ENCODE measurements at regions not wholly inside any gene's neighbourhood (a gene's known extent, or its start where the extent isn't known, plus 50 kb on each side); places are given as distances from the start of the nearest gene placed in this dataset.
A peak's percentile ranks its signal among the peaks of the same experiment; 100 is the strongest.
"Not testable (repeated sequence)": the region's sequence is repeated elsewhere in the genome, so short reads cannot be mapped to it uniquely, and the experiment has no call there.

DNA sequence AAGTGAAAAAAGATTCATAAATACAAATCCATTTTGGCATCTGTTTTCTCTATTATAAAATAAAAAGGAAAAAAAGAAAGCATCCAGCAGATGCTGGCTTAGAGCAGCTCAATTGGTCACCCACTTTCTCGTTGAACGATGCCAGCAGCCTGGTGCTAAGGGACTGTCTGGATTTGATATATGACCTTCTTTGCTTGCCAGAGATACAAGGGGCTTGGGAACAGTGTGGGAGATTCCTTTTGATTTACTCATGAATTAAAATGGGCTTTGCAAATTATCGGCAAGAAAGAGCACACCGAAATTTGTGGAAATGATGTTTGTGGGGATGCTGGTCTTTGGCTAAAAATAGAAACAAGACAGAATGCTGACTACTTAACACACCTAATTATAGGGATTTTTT is 210.3 kb upstream of the STT3B start:
- no peak overlapping the region for H2AFZ ChIP-seq
- no peaks in the 10 kb centered on the region for H3K9me3 ChIP-seq (ENCODE audit: control insufficient read depth, low read length)
- no peak overlapping the region for H3K4me2 ChIP-seq (ENCODE audit: low read length)
- no peaks in the 10 kb centered on the region for H3K4me1 ChIP-seq
- H3K79me2 ChIP-seq: no peaks in the 10 kb centered on the region
- H3K36me3 ChIP-seq (ENCODE audit: control insufficient read depth, insufficient read depth, low read length): no peaks in the 10 kb centered on the region
- no peaks in the 10 kb centered on the region for H3K27me3 ChIP-seq (ENCODE audit: control insufficient read depth, insufficient read depth, low read length)
- TF ChIP-seq, protein P1, sequence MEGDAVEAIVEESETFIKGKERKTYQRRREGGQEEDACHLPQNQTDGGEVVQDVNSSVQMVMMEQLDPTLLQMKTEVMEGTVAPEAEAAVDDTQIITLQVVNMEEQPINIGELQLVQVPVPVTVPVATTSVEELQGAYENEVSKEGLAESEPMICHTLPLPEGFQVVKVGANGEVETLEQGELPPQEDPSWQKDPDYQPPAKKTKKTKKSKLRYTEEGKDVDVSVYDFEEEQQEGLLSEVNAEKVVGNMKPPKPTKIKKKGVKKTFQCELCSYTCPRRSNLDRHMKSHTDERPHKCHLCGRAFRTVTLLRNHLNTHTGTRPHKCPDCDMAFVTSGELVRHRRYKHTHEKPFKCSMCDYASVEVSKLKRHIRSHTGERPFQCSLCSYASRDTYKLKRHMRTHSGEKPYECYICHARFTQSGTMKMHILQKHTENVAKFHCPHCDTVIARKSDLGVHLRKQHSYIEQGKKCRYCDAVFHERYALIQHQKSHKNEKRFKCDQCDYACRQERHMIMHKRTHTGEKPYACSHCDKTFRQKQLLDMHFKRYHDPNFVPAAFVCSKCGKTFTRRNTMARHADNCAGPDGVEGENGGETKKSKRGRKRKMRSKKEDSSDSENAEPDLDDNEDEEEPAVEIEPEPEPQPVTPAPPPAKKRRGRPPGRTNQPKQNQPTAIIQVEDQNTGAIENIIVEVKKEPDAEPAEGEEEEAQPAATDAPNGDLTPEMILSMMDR (IDR thresholded peaks at IDR 0.05): no peak
- H3K27ac ChIP-seq: no peak overlapping the region
- H3K9ac ChIP-seq: no peak overlapping the region
- no peak overlapping the region for H3K4me3 ChIP-seq (ENCODE audit: low read depth, low read length)

DNA sequence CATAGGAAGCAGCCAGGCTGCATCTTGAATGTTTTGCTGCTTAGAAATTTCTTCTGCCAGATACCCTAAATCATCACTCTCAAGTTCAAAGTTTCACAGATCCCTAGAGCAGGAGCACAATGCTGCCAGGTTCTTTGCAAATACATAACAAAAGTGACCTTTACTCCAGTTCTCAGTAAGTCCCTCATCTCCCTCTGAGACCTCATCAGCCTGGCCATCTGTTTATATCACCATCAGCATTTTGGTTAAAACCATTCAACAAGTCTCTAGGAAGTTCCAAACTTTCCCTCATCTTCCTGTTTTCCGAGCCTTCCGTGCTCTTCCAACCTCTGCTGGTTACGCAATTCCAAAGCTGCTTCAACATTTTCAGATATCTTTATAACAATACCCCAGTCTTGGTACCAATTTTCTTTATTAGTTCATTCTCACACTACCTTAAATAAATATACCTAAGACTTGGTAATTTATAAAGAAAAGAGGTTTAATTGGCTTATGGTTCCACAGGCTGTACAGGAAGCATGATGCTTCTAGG is 204.8 kb upstream of the STT3B start:
- not testable (repeated sequence) for H3K27ac ChIP-seq; H3K27me3 ChIP-seq (ENCODE audit: control insufficient read depth, insufficient read depth, low read length); H3K4me1 ChIP-seq; H3K79me2 ChIP-seq; H3K36me3 ChIP-seq (ENCODE audit: control insufficient read depth, insufficient read depth, low read length); H2AFZ ChIP-seq; H3K4me2 ChIP-seq (ENCODE audit: low read length); H3K4me3 ChIP-seq (ENCODE audit: low read depth, low read length); H3K9me3 ChIP-seq (ENCODE audit: control insufficient read depth, low read length); H3K9ac ChIP-seq

DNA sequence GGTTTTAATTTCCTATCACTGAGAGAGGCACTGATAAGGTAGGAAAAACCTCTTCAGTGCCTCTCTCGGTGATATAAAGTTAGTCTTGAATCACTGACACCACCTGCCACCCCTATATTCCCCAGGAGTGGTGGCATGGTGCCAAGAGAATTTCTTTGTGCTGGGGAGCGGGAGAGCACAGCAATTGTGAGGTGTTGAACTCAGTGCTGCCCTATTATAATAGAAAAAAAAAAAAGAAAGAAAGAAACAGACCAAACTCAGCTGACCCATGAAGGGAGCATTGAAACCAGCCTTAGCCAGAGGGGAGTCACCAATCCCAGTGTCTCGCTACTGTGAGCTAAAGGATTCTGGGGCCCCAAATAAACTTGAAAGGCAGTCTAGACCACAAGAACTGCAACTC is 201.4 kb upstream of the STT3B start:
- H3K4me2 ChIP-seq (ENCODE audit: low read length): no peak overlapping the region
- no peaks in the 10 kb centered on the region for H3K27me3 ChIP-seq (ENCODE audit: control insufficient read depth, insufficient read depth, low read length)

DNA sequence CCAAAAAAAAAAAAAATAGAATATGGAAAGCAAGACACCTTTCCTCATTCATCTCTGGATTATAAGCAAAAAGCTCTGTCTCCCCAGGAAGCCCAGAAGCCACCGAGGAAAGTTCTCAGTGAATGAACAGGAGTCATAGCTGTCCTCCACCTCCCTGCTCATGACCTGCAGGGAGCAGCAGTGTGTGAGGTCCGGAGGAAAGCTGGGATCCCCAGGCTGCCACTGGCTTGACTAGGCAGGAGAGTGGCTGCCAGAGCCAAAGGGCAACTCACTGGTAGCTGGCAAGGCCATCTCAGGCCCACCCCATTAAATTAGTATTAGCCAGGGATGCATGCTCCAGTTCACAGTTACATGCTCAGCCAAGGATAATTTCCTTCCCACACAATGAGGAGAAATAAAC is 191.6 kb upstream of the STT3B start:
- Histone ChIP-seq H3K4me3 (ENCODE audit: low read depth, low read length) (no peak overlapping the region), H3K27ac (no peak overlapping the region), H3K36me3 (ENCODE audit: control insufficient read depth, insufficient read depth, low read length) (no peaks in the 10 kb centered on the region), H3K9ac (no peak overlapping the region), H3K4me2 (ENCODE audit: low read length) (no peak overlapping the region), H3K79me2 (no peaks in the 10 kb centered on the region), H3K4me1 (no peaks in the 10 kb centered on the region), H3K9me3 (ENCODE audit: control insufficient read depth, low read length) (no peaks in the 10 kb centered on the region), H3K27me3 (ENCODE audit: control insufficient read depth, insufficient read depth, low read length) (no peaks in the 10 kb centered on the region), H2AFZ (peak overlapping the region; percentile 41)
- TF ChIP-seq, protein P1 (IDR thresholded peaks at IDR 0.05): peak; percentile 46

More for the DNA sequence above, 201.4 kb upstream of the STT3B start:
- TF ChIP-seq, protein P1 (IDR thresholded peaks at IDR 0.05): no peak
- Histone ChIP-seq H3K79me2 (no peaks in the 10 kb centered on the region), H3K4me1 (no peaks in the 10 kb centered on the region), H3K4me3 (ENCODE audit: low read depth, low read length) (no peak overlapping the region), H3K9me3 (ENCODE audit: control insufficient read depth, low read length) (no peaks in the 10 kb centered on the region), H3K27ac (no peak overlapping the region), H3K36me3 (ENCODE audit: control insufficient read depth, insufficient read depth, low read length) (no peaks in the 10 kb centered on the region), H3K9ac (no peak overlapping the region), H2AFZ (no peak overlapping the region)

DNA sequence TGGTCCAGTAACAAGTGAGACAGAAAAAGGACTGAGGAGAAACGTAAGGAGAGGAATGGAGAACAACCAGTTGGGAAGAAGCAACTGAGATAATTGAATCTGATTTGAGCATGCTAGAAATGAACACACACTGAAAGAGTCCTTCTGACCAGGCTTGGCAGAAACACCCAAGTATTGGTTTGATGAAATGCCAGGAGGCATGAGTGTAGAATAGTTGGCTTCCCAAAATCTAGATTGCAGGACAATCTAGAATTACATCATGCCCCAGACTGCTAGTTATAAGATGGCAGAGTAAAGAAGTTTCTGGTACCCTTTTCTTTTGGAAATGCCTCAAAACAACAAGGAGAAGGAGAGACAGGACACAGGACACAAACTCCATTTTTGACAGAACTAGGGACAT is 189.7 kb upstream of the STT3B start:
- no peaks in the 10 kb centered on the region for H3K27me3 ChIP-seq (ENCODE audit: control insufficient read depth, insufficient read depth, low read length)
- no peaks in the 10 kb centered on the region for H3K9me3 ChIP-seq (ENCODE audit: control insufficient read depth, low read length)
- no peaks in the 10 kb centered on the region for H3K4me1 ChIP-seq
- no peak overlapping the region for H3K4me2 ChIP-seq (ENCODE audit: low read length)
- H3K27ac ChIP-seq: no peak overlapping the region
- no peaks in the 10 kb centered on the region for H3K36me3 ChIP-seq (ENCODE audit: control insufficient read depth, insufficient read depth, low read length)
- TF ChIP-seq, protein P1 (IDR thresholded peaks at IDR 0.05): no peak
- H3K9ac ChIP-seq: no peak overlapping the region
- no peak overlapping the region for H3K4me3 ChIP-seq (ENCODE audit: low read depth, low read length)
- no peaks in the 10 kb centered on the region for H3K79me2 ChIP-seq
- H2AFZ ChIP-seq: no peak overlapping the region

Measured in parathyroid adenoma (tissue), 2 donors.